Lung (tissue), 11 donors: ENCODE measurements at regions not wholly inside any gene's neighbourhood (a gene's known extent, or its start where the extent isn't known, plus 50 kb on each side); places are given as distances from the start of the nearest gene placed in this dataset.

Experiments
- ATAC-seq: fragments of 200-7000 bp; cut with Tn5 transposase; one replicate; pipeline ENCODE4 v1.9.1; 2020; ENCODE audit warnings: moderate number of reproducible peaks; ENCODE audit not compliant: insufficient read depth, low FRiP score
- DNase-seq, 3 donors: peaks; one replicate each; pipeline ENCODE4 v3.0.0-alpha.2; 2013 to 2017
- H3K27ac ChIP-seq, 2 donors: one replicate each; pipeline ENCODE4 v1.5.1; 2013; ENCODE audit warnings: mild to moderate bottlenecking in 2 of 2, moderate library complexity in 2 of 2, control low read depth in 1 of 2, inconsistent platforms in 1 of 2, low read depth in 1 of 2, low read length in 1 of 2
- H3K27me3 ChIP-seq, 3 donors: one replicate each; pipeline ENCODE4 v1.5.1; 2013; ENCODE audit warnings: low read length in 2 of 3; ENCODE audit not compliant: control insufficient read depth in 3 of 3, insufficient read depth in 3 of 3
- H3K36me3 ChIP-seq, 4 donors: one replicate each; pipeline ENCODE4 v1.5.1; 2013; ENCODE audit warnings: low read length in 4 of 4, mild to moderate bottlenecking in 1 of 4, moderate library complexity in 1 of 4; ENCODE audit not compliant: control insufficient read depth in 4 of 4, insufficient read depth in 4 of 4
- H3K4me1 ChIP-seq, 5 donors: one replicate each; pipeline ENCODE4 v1.5.1; 2013; ENCODE audit warnings: low read length in 5 of 5, mild to moderate bottlenecking in 2 of 5, moderate library complexity in 1 of 5; ENCODE audit not compliant: control insufficient read depth in 5 of 5, insufficient read depth in 5 of 5
- H3K4me3 ChIP-seq: one replicate; pipeline ENCODE4 v1.5.1; 2013; ENCODE audit warnings: mild to moderate bottlenecking, control low read depth, moderate library complexity
- H3K9ac ChIP-seq, 2 donors: one replicate each; pipeline ENCODE4 v1.5.1; 2013; ENCODE audit warnings: low read length in 2 of 2, control low read depth in 1 of 2; ENCODE audit not compliant: insufficient read depth in 1 of 2
- H3K9me3 ChIP-seq, 4 donors: one replicate each; pipeline ENCODE4 v1.5.1; 2013; ENCODE audit warnings: low read length in 3 of 4, mild to moderate bottlenecking in 1 of 4, moderate library complexity in 1 of 4; ENCODE audit not compliant: control insufficient read depth in 4 of 4, insufficient read depth in 3 of 4
- WGBS, 2 donors: extraction: QIAGEN DNeasy Blood & Tissue Kit; methylation state at CpG; one replicate each; pipeline ENCODE4 v1.1.7; 2013; 5-methylcytosine and 5-hydroxymethylcytosine counted together
- TF ChIP-seq, protein P1 (sequence below): IDR thresholded peaks from 2 replicates; pipeline ENCODE4 v1.5.1; 2012; ENCODE audit warnings: mild to moderate bottlenecking; ENCODE audit errors: control extremely low read depth, extremely low read depth
- donor health status: control.
- donor health status: control.
- donor health status: Bipolar disorder and iron deficiency.
- donor health status: healthy.
- donor health status: DM: yes; HTN: yes; CAD: no.

DNA sequence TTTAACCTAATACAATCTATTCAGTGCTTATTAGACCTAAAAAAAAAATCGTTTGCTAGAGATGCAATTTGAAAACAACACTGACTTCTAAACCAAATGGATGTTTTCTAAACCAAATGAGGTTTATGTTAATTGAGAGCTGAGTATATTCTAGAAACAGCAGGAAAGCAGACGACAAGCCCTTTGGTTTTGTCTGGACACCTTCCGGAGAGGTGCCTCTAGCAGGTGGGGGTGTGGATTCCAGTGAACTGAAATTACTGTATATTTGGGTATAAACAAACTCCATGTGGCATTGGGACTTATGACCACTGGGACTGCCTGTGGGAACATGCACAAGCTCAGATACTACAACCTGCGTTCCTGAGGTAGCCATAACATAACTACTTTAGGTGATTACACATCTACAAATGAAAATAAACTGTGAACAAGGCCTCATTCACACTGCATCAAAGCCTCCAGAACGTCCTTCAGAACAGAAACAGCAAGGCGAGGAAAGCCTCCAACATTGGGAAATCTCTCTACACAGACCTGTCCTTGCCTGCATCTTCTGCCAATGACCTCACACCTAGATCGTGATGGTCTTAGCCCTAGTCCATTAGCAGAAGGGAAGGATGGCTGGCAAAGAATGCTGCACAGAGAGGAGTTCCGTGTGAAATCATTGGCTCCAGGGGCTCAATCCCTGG is 206.8 kb upstream of the FOXQ1 start:
- Histone ChIP-seq H3K4me1 (peaks cover 0 to 8% (median 3%) of the 10 kb centered on the region in 5 donors), H3K4me3 (no peak overlapping the region), H3K36me3 (no peaks in the 10 kb centered on the region), H3K27ac (no peak overlapping the region), H3K27me3 (no peaks in the 10 kb centered on the region), H3K9me3 (peaks cover 0 to 8% (median 0%) of the 10 kb centered on the region in 4 donors), H3K9ac (no peak overlapping the region)
- ATAC-seq = no peak
- TF ChIP-seq, protein P1, sequence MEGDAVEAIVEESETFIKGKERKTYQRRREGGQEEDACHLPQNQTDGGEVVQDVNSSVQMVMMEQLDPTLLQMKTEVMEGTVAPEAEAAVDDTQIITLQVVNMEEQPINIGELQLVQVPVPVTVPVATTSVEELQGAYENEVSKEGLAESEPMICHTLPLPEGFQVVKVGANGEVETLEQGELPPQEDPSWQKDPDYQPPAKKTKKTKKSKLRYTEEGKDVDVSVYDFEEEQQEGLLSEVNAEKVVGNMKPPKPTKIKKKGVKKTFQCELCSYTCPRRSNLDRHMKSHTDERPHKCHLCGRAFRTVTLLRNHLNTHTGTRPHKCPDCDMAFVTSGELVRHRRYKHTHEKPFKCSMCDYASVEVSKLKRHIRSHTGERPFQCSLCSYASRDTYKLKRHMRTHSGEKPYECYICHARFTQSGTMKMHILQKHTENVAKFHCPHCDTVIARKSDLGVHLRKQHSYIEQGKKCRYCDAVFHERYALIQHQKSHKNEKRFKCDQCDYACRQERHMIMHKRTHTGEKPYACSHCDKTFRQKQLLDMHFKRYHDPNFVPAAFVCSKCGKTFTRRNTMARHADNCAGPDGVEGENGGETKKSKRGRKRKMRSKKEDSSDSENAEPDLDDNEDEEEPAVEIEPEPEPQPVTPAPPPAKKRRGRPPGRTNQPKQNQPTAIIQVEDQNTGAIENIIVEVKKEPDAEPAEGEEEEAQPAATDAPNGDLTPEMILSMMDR = no peak
- WGBS, 2 donors = 69 to 78% methylated on average over 8 of the region's 8 CpGs
- DNase-seq = no peak

DNA sequence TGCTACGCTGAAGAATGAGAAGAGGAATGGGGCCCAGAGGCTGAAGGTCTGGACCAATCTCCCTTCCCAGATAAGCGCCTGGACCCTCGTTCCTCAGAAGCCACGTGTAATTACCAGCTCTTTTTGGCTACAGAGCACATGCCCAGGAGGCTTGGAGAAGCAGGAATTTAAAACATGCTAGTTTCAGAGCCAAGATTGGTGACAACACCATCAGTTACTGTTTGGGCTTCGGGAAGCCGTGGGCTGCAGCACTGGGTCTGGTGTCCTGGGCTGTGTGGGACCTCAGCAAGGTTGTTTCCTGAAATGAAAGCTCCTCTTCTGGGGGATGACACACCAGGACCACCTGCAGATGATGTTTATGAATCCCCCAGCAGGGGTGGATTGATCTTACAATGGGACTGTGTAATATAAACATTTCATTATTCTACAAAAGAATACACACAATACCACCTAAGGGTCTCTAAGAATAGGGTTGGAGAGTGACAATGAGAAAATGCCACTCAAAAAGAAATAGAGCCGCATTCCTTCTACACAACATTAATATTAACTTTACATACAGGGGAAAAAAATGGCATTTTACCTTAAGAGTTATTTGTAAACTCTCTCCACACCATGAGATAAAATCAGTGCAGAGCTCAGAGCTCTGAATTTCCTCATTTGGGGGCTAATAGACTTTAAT is 207.8 kb upstream of the FOXQ1 start:
- WGBS, 2 donors = 60 to 67% methylated on average over 7 of the region's 7 CpGs
- Histone ChIP-seq H3K9ac (no peak overlapping the region), H3K27me3 (no peaks in the 10 kb centered on the region), H3K27ac (no peak overlapping the region), H3K4me1 (peaks cover 0 to 8% (median 3%) of the 10 kb centered on the region in 5 donors), H3K4me3 (no peak overlapping the region), H3K9me3 (peaks cover 0 to 8% (median 0%) of the 10 kb centered on the region in 4 donors), H3K36me3 (no peaks in the 10 kb centered on the region)
- ATAC-seq = no peak
- DNase-seq = peak in 1 of 3 donors; percentile 39
- TF ChIP-seq, protein P1 = no peak

DNA sequence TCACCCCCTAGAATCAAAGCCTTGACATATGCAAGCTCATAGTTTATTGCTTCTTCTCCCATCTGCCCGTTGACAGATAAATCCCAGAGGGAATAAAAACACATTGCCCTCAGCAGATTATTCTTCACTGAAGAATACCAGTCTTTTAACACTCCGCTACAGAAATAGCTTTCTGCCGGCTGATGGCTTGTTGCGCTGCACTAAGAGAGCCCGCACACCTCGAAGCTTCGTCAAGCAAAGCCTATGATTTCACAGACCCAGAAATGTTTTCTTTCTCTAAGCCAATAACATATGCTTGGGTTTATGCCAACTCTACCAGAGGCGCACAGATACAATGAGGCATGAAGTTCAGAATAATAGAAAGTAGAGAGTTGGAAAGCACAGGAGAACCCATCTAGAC is 208.9 kb upstream of the FOXQ1 start:
- WGBS, 2 donors = 79 to 80% methylated on average over 8 of the region's 8 CpGs
- TF ChIP-seq, protein P1 = no peak
- Histone ChIP-seq H3K27me3 (no peaks in the 10 kb centered on the region), H3K4me3 (no peak overlapping the region), H3K4me1 (peaks cover 0 to 8% (median 3%) of the 10 kb centered on the region in 5 donors), H3K9me3 (peaks cover 0 to 8% (median 0%) of the 10 kb centered on the region in 4 donors), H3K9ac (no peak overlapping the region), H3K27ac (no peak overlapping the region), H3K36me3 (no peaks in the 10 kb centered on the region)
- ATAC-seq = no peak
- peak in 2 of 3 donors; percentile 42 to 50 for DNase-seq
